HepG2 (cell line): ENCODE measurements at regions not wholly inside any gene's neighbourhood (a gene's known extent, or its start where the extent isn't known, plus 50 kb on each side); places are given as distances from the start of the nearest gene placed in this dataset.

ENCODE experiments used
- ATAC-seq: fragments of 200-7000 bp; cut with Tn5 transposase; 3 replicates; pipeline ENCODE4 v1.9.1; 2020; ENCODE audit warnings: mild to moderate bottlenecking, moderate library complexity
- BruUV-seq: library from RNA; stranded (reverse); fragments of 400-500 nt; replicated peaks from 2 replicates; lab custom pipeline; 2021; lab: Mats Ljungman, UMichigan
- CTCF ChIA-PET: fragments of 300-600 bp; formaldehyde crosslinking; extraction: SDS; loops from one replicate; lab custom pipeline; 2021; ENCODE audit warnings: low total read pairs, inconsistent platforms, low intra/inter-chr PET ratio; lab: Yijun Ruan, JAX
- POLR2A ChIA-PET: fragments of 350-600 bp; sonication (Branson Sonifier 250); formaldehyde crosslinking; loops from one replicate; lab custom pipeline; 2020; ENCODE audit warnings: antibody characterized with exemption, inconsistent platforms; lab: Yijun Ruan, JAX
- DNase-seq: peaks from one replicate; pipeline ENCODE4 v3.0.0-alpha.2; 2015; ENCODE audit warnings: low spot score
- FAIRE-seq: peaks from 3 replicates; lab custom pipeline; 2011; peaks lifted over from hg19 to GRCh38; lab: Jason Lieb, UNC
- H2AFZ ChIP-seq: one replicate; pipeline ENCODE4 v1.6.1; 2011; ENCODE audit warnings: low read length, inconsistent platforms
- H3K27ac ChIP-seq: fragments of 300-600 bp; 3 replicates; pipeline ENCODE4 v1.8.0; 2011; ENCODE audit warnings: mixed run types, mild to moderate bottlenecking, mixed read lengths, low read length, inconsistent platforms; ENCODE audit not compliant: insufficient read depth; ENCODE audit errors: extremely low read length
- H3K27me3 ChIP-seq, 2 experiments: fragments of 200-600 bp in 1 of 2; 2 replicates in 1 of 2; 3 replicates in 1 of 2; pipeline versions ENCODE4 v1.6.0 to v1.8.0; 2011; ENCODE audit warnings: low read length in 2 of 2, mild to moderate bottlenecking in 2 of 2, moderate library complexity in 2 of 2, inconsistent platforms in 1 of 2; ENCODE audit not compliant: insufficient read depth in 2 of 2, control insufficient read depth in 1 of 2
- H3K36me3 ChIP-seq, 2 experiments: fragments of 200-600 bp in 1 of 2; replicated peaks in 1 of 2; 2 replicates in 1 of 2; 3 replicates in 1 of 2; pipeline versions ENCODE4 v1.5.1 to v1.8.0; 2011; ENCODE audit warnings: low read length in 2 of 2, inconsistent platforms in 1 of 2; ENCODE audit not compliant: insufficient read depth in 2 of 2, control insufficient read depth in 1 of 2
- H3K4me1 ChIP-seq: 2 replicates; pipeline ENCODE4 v1.5.1; 2012; ENCODE audit warnings: low read length, inconsistent platforms; ENCODE audit not compliant: insufficient read depth
- H3K4me2 ChIP-seq: 2 replicates; pipeline ENCODE4 v1.6.0; 2011; ENCODE audit warnings: low read depth, low read length, inconsistent platforms
- H3K4me3 ChIP-seq, 3 experiments: fragments of 200-600 bp in 1 of 3; sonication (generic), shearing (Covaris generic) in 1 of 3; replicated peaks in 1 of 3; 2 replicates each; pipeline ENCODE4 v1.5.1; 2011 to 2016; ENCODE audit warnings: low read length in 3 of 3, inconsistent platforms in 2 of 3, low read depth in 2 of 3, mild to moderate bottlenecking in 2 of 3, control low read depth in 1 of 3, mixed read lengths in 1 of 3; ENCODE audit not compliant: insufficient read depth in 1 of 3
- H3K79me2 ChIP-seq: one replicate; pipeline ENCODE4 v1.6.1; 2011; ENCODE audit warnings: low read length, inconsistent platforms; ENCODE audit not compliant: insufficient read depth
- H3K9ac ChIP-seq: 2 replicates; pipeline ENCODE4 v1.6.0; 2011; ENCODE audit warnings: mild to moderate bottlenecking, low read depth, low read length, inconsistent platforms; ENCODE audit not compliant: insufficient read depth
- H3K9me3 ChIP-seq: 2 replicates; pipeline ENCODE4 v1.5.1; 2012; ENCODE audit warnings: mild to moderate bottlenecking, low read length
- H4K20me1 ChIP-seq: 2 replicates; pipeline ENCODE4 v1.6.0; 2011; ENCODE audit warnings: inconsistent platforms, mild to moderate bottlenecking, low read length, moderate library complexity; ENCODE audit not compliant: insufficient read depth
- GABPA ChIP-seq, 2 experiments: IDR thresholded peaks; 2 replicates each; pipeline ENCODE4 v1.6.1; 2011 to 2016; ENCODE audit warnings: low read depth in 2 of 2, low read length in 1 of 2, missing biosample characterization in 1 of 2, missing genetic modification characterization in 1 of 2
- HMG20B ChIP-seq: conservative IDR thresholded peaks from 2 replicates; pipeline ENCODE4 v1.6.1; 2016; ENCODE audit warnings: missing genetic modification reagents, missing compliant biosample characterization
- MTA3 ChIP-seq: sonication (generic); formaldehyde crosslinking; IDR thresholded peaks from 2 replicates; pipeline ENCODE4 v1.4.0; 2020; ENCODE audit warnings: missing genetic modification reagents
- TEAD3 ChIP-seq: optimal IDR thresholded peaks from 2 replicates; pipeline ENCODE3; 2016; ENCODE audit warnings: borderline replicate concordance
- WGBS: methylation state at CpG from one replicate; pipeline ENCODE4 v1.1.6; 2017; ENCODE audit warnings: low lambda C conversion rate; 5-methylcytosine and 5-hydroxymethylcytosine counted together
- in situ Hi-C: cut with HindIII; loops from 2 replicates; pipeline ENCODE4 v1.10.0; 2017; ENCODE audit warnings: low pct_unique_long_range_greater_than_20kb; ENCODE audit not compliant: extremely low pct_ligation_motif_present
- intact Hi-C: fragments of 100-400 bp; cut with micrococcal nuclease; formaldehyde crosslinking; loops from one replicate; pipeline ENCODE4 v1.10.0; 2022; ENCODE audit not compliant: unreplicated experiment
- TF ChIP-seq, protein P1 (sequence below): sonication (generic); formaldehyde crosslinking; IDR thresholded peaks from 2 replicates; pipeline ENCODE4 v1.9.0; 2021; ENCODE audit warnings: mild to moderate bottlenecking, missing genetic modification reagents

- DNase-seq (no peak), FAIRE-seq (no peak), ATAC-seq (no peak)
- Histone ChIP-seq H3K4me1 (no peaks in the 10 kb centered on the region), H3K4me3 (no peak overlapping the region), H2AFZ (no peak overlapping the region), H3K79me2 (no peaks in the 10 kb centered on the region), H3K36me3 (no peaks in the 10 kb centered on the region), H4K20me1 (no peaks in the 10 kb centered on the region), H3K27ac (no peak overlapping the region), H3K4me2 (no peak overlapping the region), H3K9me3 (no peaks in the 10 kb centered on the region), H3K9ac (no peak overlapping the region), H3K27me3 (peaks cover 0 to 10% of the 10 kb centered on the region in 2 experiments; a peak in 2 of 5 replicates)
- no TSS peak for BruUV-seq
- ChIA-PET CTCF (no interaction called here), POLR2A (no interaction called here)
- TF ChIP-seq HMG20B (CRISPR knock-in tag): no peak
- TF ChIP-seq, protein P1, sequence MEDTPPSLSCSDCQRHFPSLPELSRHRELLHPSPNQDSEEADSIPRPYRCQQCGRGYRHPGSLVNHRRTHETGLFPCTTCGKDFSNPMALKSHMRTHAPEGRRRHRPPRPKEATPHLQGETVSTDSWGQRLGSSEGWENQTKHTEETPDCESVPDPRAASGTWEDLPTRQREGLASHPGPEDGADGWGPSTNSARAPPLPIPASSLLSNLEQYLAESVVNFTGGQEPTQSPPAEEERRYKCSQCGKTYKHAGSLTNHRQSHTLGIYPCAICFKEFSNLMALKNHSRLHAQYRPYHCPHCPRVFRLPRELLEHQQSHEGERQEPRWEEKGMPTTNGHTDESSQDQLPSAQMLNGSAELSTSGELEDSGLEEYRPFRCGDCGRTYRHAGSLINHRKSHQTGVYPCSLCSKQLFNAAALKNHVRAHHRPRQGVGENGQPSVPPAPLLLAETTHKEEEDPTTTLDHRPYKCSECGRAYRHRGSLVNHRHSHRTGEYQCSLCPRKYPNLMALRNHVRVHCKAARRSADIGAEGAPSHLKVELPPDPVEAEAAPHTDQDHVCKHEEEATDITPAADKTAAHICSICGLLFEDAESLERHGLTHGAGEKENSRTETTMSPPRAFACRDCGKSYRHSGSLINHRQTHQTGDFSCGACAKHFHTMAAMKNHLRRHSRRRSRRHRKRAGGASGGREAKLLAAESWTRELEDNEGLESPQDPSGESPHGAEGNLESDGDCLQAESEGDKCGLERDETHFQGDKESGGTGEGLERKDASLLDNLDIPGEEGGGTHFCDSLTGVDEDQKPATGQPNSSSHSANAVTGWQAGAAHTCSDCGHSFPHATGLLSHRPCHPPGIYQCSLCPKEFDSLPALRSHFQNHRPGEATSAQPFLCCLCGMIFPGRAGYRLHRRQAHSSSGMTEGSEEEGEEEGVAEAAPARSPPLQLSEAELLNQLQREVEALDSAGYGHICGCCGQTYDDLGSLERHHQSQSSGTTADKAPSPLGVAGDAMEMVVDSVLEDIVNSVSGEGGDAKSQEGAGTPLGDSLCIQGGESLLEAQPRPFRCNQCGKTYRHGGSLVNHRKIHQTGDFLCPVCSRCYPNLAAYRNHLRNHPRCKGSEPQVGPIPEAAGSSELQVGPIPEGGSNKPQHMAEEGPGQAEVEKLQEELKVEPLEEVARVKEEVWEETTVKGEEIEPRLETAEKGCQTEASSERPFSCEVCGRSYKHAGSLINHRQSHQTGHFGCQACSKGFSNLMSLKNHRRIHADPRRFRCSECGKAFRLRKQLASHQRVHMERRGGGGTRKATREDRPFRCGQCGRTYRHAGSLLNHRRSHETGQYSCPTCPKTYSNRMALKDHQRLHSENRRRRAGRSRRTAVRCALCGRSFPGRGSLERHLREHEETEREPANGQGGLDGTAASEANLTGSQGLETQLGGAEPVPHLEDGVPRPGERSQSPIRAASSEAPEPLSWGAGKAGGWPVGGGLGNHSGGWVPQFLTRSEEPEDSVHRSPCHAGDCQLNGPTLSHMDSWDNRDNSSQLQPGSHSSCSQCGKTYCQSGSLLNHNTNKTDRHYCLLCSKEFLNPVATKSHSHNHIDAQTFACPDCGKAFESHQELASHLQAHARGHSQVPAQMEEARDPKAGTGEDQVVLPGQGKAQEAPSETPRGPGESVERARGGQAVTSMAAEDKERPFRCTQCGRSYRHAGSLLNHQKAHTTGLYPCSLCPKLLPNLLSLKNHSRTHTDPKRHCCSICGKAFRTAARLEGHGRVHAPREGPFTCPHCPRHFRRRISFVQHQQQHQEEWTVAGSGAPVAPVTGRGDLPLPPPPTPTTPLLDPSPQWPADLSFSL: no peak
- TF ChIP-seq MTA3 (CRISPR knock-in tag): no peak
- no peak for TF ChIP-seq TEAD3 (CRISPR knock-in tag)
- TF ChIP-seq GABPA (IDR thresholded peaks at IDR 0.05; ENCODE audit: low read depth, low read length): no peak
- no peak for TF ChIP-seq GABPA (CRISPR knock-in tag; IDR thresholded peaks at IDR 0.05; ENCODE audit: low read depth)
- intact Hi-C loops (loop anchor here (5.0 kb wide), 1 partner anchor 167 kb away; no protein-coding TSS in a partner anchor), in situ Hi-C loops (no loop called here)
- WGBS: 16% methylated on average over 3 of the region's 3 CpGs
Measured at GRCh38 chr6:21420146-21420878, 173.2 kb upstream of the SOX4 start.
